Kasumi-1 (cell line): ENCODE measurements at regions not wholly inside any gene's neighbourhood (a gene's known extent, or its start where the extent isn't known, plus 50 kb on each side); places are given as distances from the start of the nearest gene placed in this dataset.
"Not testable (repeated sequence)": the region's sequence is repeated elsewhere in the genome, so short reads cannot be mapped to it uniquely, and the experiment has no call there.

ENCODE experiments used
- DNase-seq, 2 experiments: peaks; one replicate each; lab custom pipeline; 2025; lab: John Stamatoyannopoulos, UW

GRCh38 chr18:8882632-8883408 lies 177.5 kb downstream of the MTCL1 start:
- no peak for DNase-seq

GRCh38 chr18:8883409-8883668 lies 178.0 kb downstream of the MTCL1 start:
- no peak for DNase-seq

- DNase-seq: not testable (repeated sequence)
These were observed 182.5 kb downstream of the MTCL1 start for GRCh38 chr18:8887877-8888276.

DNA sequence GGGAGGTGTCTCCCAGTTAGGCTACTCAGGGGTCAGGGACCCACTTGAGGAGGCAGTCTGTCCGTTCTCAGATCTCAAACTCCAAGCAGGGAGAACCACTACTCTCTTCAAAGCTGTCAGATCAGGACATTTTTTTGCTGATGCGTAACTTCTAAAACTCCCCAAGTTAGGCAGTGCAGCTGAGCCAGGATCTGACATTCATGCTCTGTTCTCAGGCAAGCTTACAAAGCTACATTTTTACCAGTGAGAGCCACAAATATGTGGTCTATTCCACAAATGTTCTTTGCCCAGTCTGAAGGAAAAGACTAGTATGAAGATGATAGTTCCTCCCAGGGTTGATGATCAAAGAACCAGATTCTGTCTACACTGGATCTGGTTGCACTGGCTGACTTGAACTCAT lies 184.1 kb downstream of the MTCL1 start:
- no peak for DNase-seq

- not testable (repeated sequence) for DNase-seq
These were observed 185.1 kb downstream of the MTCL1 start for GRCh38 chr18:8890503-8890902.

DNA sequence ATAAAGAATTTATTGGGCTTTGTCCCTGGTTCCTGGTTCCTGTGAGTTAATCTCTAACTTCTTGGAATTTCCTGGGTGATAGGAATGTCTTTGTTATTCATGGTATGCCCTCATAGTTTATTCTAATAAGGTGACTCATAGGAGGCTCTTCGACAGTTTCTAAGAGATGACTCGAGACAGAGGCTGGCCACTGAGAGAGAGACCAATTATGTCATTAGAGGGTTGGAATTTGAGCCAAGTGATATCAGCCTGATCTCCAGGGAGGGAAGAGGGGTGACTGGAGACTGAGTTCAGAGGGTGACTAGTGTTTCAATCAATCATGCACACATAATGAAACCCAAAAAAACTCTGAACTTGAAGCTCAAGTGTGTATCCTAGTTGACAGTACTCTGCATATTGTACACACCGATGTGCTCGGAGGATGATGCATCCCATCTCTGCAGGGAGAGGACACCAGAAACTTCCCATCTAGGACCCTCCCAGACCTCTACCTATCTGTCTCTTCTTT lies 185.7 kb downstream of the MTCL1 start:
- no peak for DNase-seq

- no peak for DNase-seq
These were observed 187.9 kb downstream of the MTCL1 start for GRCh38 chr18:8893221-8893620.

- no peak for DNase-seq
These were observed 188.4 kb downstream of the MTCL1 start for GRCh38 chr18:8893628-8894231.

GRCh38 chr18:8894823-8895222 lies 189.5 kb downstream of the MTCL1 start:
- no peak for DNase-seq

DNA sequence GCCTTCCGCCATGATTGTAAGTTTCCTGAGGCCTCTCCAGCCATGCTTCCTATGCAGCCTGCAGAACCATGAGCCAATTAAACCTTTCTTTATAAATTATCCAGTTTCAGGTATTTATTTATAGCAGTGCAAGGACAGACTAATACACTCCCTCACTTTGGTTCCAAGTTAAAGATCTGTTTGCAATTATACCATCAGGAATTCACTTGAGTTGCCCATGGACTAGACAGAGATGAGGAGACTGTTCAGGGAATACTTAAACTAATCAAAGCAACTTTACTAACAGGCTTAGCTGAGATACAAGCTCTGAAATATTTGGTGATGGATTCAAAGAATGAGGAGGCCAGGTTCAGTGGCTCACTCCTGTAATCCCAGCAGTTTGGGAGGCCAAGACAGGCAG lies 190.0 kb downstream of the MTCL1 start:
- DNase-seq: no peak

DNA sequence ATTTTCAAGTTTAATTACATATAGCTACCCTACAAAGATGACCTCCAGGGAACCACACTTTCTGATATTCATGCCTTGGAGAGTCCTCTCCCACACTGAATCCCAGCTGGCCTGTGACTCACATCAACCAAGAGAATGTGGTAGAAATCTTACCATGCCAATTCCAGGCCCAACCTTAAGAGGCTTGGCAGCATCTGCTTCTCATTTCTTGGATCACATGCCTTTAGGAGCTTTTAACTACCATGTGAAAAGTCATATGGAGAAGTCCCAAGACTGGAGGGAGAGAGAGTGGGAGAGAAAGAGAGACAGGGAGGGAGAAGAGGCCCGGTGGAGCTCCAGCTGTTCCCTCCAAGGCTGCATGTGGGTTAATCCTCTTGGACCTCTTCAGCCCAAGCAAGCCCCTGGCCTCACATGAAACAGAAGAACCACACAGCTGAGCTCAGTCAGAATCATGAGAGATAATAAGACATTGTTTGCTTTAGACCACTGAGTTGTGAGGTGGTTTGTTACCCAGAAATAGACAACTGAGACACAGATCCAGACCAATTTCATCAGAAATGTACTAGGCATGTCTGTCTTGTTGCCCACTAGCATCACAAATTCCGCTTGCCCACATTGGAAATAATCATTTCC lies 190.7 kb downstream of the MTCL1 start:
- DNase-seq: no peak

- no peak for DNase-seq
These were observed 193.6 kb downstream of the MTCL1 start for GRCh38 chr18:8899000-8899399.

- DNase-seq: no peak
These were observed 195.2 kb downstream of the MTCL1 start for GRCh38 chr18:8900552-8900951.

- no peak for DNase-seq
These were observed 195.7 kb downstream of the MTCL1 start for GRCh38 chr18:8901019-8901418.

DNA sequence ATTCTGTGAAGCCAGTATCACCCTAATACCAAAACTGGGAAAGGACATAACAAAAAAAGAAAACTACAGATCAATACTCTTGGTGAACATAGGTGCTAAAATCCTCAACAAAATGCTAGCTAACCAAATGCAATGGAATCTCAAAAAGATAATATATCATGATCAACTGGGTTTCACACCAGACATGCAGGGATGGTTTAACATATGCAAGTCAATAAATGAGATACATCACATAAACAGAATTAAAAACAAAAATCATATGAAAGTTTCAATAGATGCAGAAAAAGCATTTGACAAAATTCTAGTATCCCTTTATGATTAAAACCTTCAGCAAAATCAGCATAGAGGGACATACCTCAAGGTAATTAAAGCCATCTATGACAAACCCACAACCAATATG lies 198.2 kb upstream of the NDUFV2 start:
- DNase-seq: no peak

DNA sequence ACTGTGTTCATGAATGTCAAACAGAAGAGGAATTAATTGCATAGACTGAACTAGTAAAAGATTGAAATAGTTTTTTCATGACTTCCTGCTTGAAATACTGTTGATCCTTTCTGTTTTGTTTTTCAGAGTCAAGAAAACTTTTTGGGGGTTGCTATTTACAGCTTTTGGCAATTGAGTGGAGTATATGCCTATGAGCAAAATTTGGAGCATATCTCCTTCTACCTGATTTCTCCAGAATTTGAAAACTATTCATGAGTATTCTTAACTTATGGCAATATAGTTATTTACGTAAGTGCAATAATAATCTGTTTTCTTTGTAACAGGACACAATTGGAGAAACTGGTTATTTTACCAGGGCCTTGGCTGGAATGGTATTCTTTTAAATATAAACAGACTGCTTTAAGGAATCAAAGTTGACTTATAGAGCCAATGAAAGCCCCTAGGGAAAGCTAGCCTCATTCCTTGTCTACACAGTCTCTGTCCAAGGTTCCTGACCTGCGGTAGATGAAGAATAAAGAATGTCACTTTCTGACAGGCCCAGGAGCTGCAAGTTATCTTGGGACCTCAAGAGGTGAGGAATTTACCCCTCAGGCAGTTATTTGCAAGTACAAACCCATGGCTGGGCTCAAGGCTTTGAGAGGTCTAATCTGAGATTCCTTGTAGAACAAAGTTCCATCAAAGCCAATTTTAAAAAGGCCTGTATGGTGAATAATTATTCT lies 193.5 kb upstream of the NDUFV2 start:
- no peak for DNase-seq

DNA sequence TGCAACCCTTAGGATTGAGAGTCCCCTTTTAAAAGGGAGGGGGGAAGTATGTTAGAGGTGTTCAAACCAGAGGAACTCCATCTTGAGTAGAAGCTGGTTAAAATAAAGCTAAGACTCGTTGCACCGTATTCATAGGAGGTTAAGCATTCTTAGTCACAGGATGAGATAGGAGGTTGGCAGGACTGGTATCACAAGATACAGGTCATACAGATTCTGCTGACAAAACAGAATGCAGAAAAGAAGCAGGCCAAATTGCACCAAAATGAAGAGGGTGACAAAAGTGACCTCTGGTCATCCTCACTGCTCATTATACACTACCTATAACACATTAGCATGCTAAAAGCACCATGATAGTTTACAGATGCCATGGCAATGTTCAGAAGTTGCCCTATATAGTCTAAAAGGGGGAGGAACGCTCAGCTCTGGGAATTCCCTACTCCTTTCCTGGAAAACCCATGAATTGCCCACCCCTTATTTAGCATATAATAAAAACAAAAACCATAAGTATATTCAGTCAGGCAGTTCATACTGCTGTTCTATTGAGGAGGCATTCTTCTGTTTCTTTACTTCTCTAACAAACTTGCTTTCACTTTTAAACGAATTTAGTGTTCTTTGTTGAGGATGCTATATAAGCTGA lies 192.2 kb upstream of the NDUFV2 start:
- no peak for DNase-seq

- no peak for DNase-seq
These were observed 191.7 kb upstream of the NDUFV2 start for GRCh38 chr18:8910843-8911242.

DNA sequence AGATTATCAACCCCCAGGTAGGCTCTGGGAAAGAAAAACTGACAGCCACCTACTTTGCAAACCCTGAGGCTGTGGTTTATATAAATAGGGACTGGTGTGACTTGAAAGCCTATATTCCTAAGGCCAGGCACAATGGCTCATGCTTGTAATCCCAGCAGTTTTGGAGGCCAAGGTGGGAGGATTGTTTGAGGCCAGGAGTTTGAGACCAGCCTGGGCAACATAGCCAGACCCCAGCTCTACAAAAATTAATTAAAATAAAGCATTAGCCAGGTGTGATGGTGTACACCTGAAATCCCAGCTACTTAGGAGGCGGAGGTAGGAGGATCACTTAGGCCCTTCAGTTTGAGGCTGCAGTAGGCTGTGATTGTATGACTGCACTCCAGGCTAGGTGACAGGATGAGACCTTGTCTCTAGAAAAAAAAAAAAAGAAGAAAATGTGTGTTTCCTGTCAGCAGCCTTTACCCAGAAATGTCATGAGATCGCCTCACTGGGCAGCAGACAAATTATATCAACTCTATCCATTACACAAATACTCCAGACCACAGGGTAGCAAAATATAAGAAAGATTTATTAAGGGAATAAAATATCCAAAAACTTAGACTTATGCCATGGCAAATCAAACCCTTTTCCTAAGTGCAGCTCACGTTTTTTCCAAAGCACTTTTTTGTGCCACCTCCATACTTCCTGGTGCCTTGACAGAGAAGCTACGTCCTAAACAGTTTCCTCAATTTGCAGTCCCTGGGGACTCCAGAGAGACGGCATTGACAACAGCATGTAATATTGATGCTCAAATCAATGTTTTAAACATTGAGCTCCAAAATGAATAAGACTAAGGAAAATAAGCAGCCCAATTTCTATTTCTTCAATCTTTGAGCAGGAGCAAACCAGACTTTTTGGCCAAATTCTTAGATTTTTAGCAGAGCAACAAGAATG lies 190.8 kb upstream of the NDUFV2 start:
- no peak for DNase-seq

GRCh38 chr18:8912348-8913326 lies 189.9 kb upstream of the NDUFV2 start:
- no peak for DNase-seq
